Chondrocyte (in vitro differentiated cells): ENCODE measurements at regions not wholly inside any gene's neighbourhood (a gene's known extent, or its start where the extent isn't known, plus 50 kb on each side); places are given as distances from the start of the nearest gene placed in this dataset.

ENCODE experiments used
- DNase-seq: peaks from one replicate; pipeline ENCODE4 v3.0.0; 2021; ENCODE audit warnings: mixed read lengths, low spot score
- H3K27ac Mint-ChIP-seq: one replicate; pipeline ENCODE4 v1.8.0; 2021; ENCODE audit warnings: mild to moderate bottlenecking, moderate library complexity, mixed read lengths; ENCODE audit not compliant: unreplicated experiment
- H3K27me3 Mint-ChIP-seq: 2 replicates; pipeline ENCODE4 v1.8.0; 2021; ENCODE audit warnings: low read depth, mixed read lengths
- H3K36me3 Mint-ChIP-seq: 2 replicates; pipeline ENCODE4 v1.8.0; 2021; ENCODE audit warnings: low read depth, mixed read lengths
- H3K4me1 Mint-ChIP-seq: 2 replicates; pipeline ENCODE4 v1.8.0; 2021; ENCODE audit warnings: low read depth, mild to moderate bottlenecking, mixed read lengths
- H3K4me3 Mint-ChIP-seq: one replicate; pipeline ENCODE4 v1.8.0; 2021; ENCODE audit warnings: mild to moderate bottlenecking, moderate library complexity, mixed read lengths; ENCODE audit not compliant: unreplicated experiment
- H3K9me3 Mint-ChIP-seq: 2 replicates; pipeline ENCODE4 v1.8.0; 2021; ENCODE audit warnings: low read depth, mixed read lengths
- TF ChIP-seq, protein P1 (sequence below): fragments of 200-600 bp; sonication (generic); IDR thresholded peaks from 2 replicates; pipeline ENCODE4 v1.5.0; 2021; ENCODE audit warnings: antibody characterized with exemption, mild to moderate bottlenecking, moderate library complexity

DNA sequence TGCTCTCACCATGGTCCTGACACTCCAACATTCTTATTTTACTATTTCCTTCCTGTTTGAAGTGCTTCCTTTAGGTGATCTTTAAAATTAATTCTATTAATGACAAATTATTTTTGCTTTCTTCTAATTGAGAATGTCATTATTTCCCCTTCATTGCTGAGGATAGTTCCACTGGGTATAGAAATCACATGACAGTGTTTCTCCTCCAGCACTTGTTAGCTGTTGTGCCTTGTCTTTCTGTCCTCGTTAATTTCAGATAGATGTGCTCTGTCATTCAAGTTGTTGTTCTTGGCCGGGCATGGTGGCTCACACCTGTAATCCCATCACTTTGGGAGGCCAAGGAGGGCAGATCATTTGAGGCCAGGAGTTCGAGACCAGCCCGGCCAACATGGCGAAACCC lies 321.0 kb upstream of the RAB6C start:
- H3K27ac Mint-ChIP-seq, result no peak overlapping the region
- peaks cover 2% of the 10 kb centered on the region for H3K27me3 Mint-ChIP-seq
- no peak for DNase-seq
- H3K4me1 Mint-ChIP-seq, result no peaks in the 10 kb centered on the region
- H3K4me3 Mint-ChIP-seq, result no peak overlapping the region
- TF ChIP-seq, protein P1, sequence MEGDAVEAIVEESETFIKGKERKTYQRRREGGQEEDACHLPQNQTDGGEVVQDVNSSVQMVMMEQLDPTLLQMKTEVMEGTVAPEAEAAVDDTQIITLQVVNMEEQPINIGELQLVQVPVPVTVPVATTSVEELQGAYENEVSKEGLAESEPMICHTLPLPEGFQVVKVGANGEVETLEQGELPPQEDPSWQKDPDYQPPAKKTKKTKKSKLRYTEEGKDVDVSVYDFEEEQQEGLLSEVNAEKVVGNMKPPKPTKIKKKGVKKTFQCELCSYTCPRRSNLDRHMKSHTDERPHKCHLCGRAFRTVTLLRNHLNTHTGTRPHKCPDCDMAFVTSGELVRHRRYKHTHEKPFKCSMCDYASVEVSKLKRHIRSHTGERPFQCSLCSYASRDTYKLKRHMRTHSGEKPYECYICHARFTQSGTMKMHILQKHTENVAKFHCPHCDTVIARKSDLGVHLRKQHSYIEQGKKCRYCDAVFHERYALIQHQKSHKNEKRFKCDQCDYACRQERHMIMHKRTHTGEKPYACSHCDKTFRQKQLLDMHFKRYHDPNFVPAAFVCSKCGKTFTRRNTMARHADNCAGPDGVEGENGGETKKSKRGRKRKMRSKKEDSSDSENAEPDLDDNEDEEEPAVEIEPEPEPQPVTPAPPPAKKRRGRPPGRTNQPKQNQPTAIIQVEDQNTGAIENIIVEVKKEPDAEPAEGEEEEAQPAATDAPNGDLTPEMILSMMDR, result no peak
- peaks cover 12% of the 10 kb centered on the region for H3K9me3 Mint-ChIP-seq
- H3K36me3 Mint-ChIP-seq, result no peaks in the 10 kb centered on the region

DNA sequence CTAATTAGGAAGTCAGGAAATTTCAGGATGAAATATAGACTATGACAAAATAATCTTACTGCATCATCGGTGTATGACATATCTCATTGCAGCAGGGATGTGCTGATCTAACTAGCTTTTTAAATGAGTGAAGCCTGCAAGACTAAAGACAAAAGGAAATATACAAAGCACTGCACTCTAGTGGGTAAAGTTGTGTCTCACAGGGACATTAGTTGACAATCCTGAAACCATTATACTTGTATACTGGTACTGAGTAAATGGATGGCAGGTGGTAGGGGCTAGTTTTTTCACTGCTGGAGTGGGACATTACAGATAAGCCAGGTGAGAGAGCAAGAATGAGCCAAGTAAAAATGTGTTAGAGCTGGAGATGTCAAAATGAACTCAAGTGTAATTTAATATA lies 317.5 kb upstream of the RAB6C start:
- TF ChIP-seq, protein P1, result no peak
- Mint-ChIP-seq H3K27ac (no peak overlapping the region), H3K36me3 (no peaks in the 10 kb centered on the region), H3K4me1 (no peaks in the 10 kb centered on the region), H3K27me3 (peaks cover 3% of the 10 kb centered on the region), H3K9me3 (peaks cover 12% of the 10 kb centered on the region), H3K4me3 (no peak overlapping the region)
- no peak for DNase-seq

DNA sequence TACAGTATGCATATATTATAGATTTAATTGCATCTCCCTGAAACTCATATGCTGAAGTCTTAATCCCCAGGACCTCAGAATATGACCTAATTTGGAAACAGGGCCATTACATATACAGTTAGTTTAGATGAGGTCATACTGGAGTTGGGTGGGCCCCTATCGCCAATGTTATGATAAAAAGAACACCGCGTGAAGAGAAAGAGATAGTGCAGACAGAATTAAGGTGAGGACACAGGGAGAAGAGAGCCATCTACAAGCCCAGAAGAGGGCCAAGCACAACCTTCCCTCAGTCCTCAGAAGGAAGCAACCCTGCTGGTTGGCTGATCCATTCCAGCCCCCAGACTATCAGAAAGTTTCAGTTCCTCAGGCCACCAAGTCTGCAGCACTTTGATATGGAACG lies 311.9 kb upstream of the RAB6C start:
- TF ChIP-seq, protein P1, result no peak

DNA sequence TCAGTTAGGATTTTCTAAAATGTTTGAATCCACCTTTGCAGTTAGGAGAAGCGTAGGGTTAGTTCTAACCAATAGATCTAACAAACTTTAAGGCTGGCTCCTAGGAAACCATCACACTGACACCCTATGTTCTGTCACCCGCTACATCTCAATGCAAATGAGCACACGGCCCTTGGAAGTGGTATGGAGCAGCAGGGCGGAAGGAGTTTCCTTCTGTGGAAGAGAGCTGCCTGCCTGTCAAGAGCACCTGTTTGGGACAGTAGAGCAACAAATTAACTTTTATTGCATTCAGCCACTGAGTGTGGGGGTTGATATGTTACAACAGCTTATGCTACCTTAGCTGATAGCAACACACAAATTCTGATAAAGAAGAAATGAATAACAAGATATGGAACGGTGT lies 306.9 kb upstream of the RAB6C start:
- no peak for DNase-seq
- Mint-ChIP-seq H3K27me3 (peaks cover 12% of the 10 kb centered on the region), H3K4me1 (no peaks in the 10 kb centered on the region), H3K27ac (no peak overlapping the region), H3K36me3 (no peaks in the 10 kb centered on the region), H3K9me3 (no peaks in the 10 kb centered on the region), H3K4me3 (no peak overlapping the region)
- TF ChIP-seq, protein P1, result no peak

More for the DNA sequence above, 311.9 kb upstream of the RAB6C start:
- Mint-ChIP-seq H3K27me3 (peaks cover 1% of the 10 kb centered on the region), H3K36me3 (no peaks in the 10 kb centered on the region), H3K4me3 (no peak overlapping the region), H3K4me1 (no peaks in the 10 kb centered on the region), H3K27ac (no peak overlapping the region), H3K9me3 (no peaks in the 10 kb centered on the region)
- no peak for DNase-seq

DNA sequence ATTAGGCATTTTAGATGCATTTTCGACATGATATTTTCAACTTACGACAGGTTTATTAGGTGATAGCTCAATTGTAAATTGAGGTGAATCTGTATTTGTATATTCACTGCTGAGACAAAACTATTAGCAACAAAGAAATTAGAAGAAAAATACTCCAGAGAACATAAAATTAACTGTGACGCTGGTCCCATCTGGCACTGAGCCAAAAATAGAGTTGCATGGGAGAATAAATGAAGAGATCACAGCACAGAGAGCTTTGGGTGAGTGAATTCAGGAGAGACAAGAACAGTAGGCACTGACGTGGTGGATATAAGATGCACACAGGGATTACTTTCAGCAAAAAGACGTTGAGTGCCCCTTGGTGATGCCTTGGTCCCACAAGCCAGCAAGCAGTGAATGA lies 306.2 kb upstream of the RAB6C start:
- TF ChIP-seq, protein P1, result no peak
- Mint-ChIP-seq H3K36me3 (no peaks in the 10 kb centered on the region), H3K27me3 (peaks cover 18% of the 10 kb centered on the region), H3K4me1 (no peaks in the 10 kb centered on the region), H3K27ac (no peak overlapping the region), H3K4me3 (no peak overlapping the region), H3K9me3 (no peaks in the 10 kb centered on the region)
- no peak for DNase-seq
